Liver (tissue), 3 donors: ENCODE measurements at regions not wholly inside any gene's neighbourhood (a gene's known extent, or its start where the extent isn't known, plus 50 kb on each side); places are given as distances from the start of the nearest gene placed in this dataset.

Experiments used
- FOXA1 ChIP-seq: IDR thresholded peaks from 2 replicates; pipeline ENCODE4 v1.6.1; 2016; ENCODE audit warnings: antibody characterized with exemption
- HNF4A ChIP-seq, 2 donors: conservative IDR thresholded peaks; 2 replicates each; pipeline ENCODE4 v1.6.1; 2016; ENCODE audit warnings: antibody characterized with exemption in 2 of 2, mild to moderate bottlenecking in 2 of 2
- JUND ChIP-seq, 2 donors: IDR thresholded peaks; 2 replicates each; pipeline ENCODE4 v1.6.1; 2016; ENCODE audit warnings: antibody characterized with exemption in 2 of 2
- RAD21 ChIP-seq, 2 donors: IDR thresholded peaks; 2 replicates each; pipeline ENCODE4 v1.6.1; 2016; ENCODE audit warnings: antibody characterized with exemption in 2 of 2, mild to moderate bottlenecking in 2 of 2
- REST ChIP-seq: IDR thresholded peaks from 2 replicates; pipeline ENCODE4 v1.6.1; 2016; ENCODE audit warnings: antibody characterized with exemption, mild to moderate bottlenecking
- TAF1 ChIP-seq: conservative IDR thresholded peaks from 2 replicates; pipeline ENCODE4 v1.6.1; 2016; ENCODE audit warnings: antibody characterized with exemption, mild to moderate bottlenecking
- YY1 ChIP-seq: IDR thresholded peaks from 2 replicates; pipeline ENCODE4 v1.6.1; 2016; ENCODE audit warnings: antibody characterized with exemption, mild to moderate bottlenecking
- ZBTB33 ChIP-seq: IDR thresholded peaks from 2 replicates; pipeline ENCODE4 v1.6.1; 2016; ENCODE audit warnings: antibody characterized with exemption
- TF ChIP-seq, protein P1 (sequence below): fragments of 150-350 bp; IDR thresholded peaks from 2 replicates; pipeline ENCODE4 v1.5.1; 2017; ENCODE audit warnings: improper control_type of control experiment, low read depth, low read length; ENCODE audit not compliant: missing input control
- TF ChIP-seq, protein P2 (sequence below): IDR thresholded peaks from 2 replicates; pipeline ENCODE4 v1.6.1; 2016; ENCODE audit warnings: antibody characterized with exemption
- TF ChIP-seq, protein P3 (sequence below): IDR thresholded peaks from 2 replicates; pipeline ENCODE4 v1.6.1; 2016; ENCODE audit warnings: antibody characterized with exemption
- donor health status: healthy.
- donor health status: healthy.

DNA sequence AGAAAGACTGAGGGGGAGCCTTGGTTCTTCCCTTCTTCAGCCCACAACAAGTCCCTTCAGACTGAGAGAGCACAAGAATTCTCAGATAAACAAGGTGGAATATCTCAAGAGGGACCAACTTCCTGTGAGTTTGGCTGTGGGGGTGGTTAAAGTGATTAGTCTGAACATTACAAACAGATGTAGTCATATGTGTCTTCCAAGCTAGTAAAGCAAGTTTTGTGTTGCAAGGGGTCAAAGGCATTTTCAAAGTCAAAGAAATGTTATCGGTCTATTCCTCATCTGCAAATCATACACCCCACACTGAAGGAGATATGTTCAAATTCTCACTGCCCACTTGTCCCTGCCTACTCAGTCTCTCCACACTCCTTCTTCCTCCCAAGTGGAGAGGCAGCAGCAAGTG, 242.5 kb downstream of the FAM43A start:
- TF ChIP-seq YY1 (no peak), JUND (IDR thresholded peaks at IDR 0.05) (no peak), FOXA1 (no peak), TAF1 (no peak), RAD21 (IDR thresholded peaks at IDR 0.05) (no peak), HNF4A (conservative IDR thresholded peaks at IDR 0.05) (no peak), ZBTB33 (no peak), REST (no peak)
- TF ChIP-seq, protein P1, sequence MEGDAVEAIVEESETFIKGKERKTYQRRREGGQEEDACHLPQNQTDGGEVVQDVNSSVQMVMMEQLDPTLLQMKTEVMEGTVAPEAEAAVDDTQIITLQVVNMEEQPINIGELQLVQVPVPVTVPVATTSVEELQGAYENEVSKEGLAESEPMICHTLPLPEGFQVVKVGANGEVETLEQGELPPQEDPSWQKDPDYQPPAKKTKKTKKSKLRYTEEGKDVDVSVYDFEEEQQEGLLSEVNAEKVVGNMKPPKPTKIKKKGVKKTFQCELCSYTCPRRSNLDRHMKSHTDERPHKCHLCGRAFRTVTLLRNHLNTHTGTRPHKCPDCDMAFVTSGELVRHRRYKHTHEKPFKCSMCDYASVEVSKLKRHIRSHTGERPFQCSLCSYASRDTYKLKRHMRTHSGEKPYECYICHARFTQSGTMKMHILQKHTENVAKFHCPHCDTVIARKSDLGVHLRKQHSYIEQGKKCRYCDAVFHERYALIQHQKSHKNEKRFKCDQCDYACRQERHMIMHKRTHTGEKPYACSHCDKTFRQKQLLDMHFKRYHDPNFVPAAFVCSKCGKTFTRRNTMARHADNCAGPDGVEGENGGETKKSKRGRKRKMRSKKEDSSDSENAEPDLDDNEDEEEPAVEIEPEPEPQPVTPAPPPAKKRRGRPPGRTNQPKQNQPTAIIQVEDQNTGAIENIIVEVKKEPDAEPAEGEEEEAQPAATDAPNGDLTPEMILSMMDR: no peak
- TF ChIP-seq, protein P2, sequence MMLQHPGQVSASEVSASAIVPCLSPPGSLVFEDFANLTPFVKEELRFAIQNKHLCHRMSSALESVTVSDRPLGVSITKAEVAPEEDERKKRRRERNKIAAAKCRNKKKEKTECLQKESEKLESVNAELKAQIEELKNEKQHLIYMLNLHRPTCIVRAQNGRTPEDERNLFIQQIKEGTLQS: no peak
- TF ChIP-seq, protein P3, sequence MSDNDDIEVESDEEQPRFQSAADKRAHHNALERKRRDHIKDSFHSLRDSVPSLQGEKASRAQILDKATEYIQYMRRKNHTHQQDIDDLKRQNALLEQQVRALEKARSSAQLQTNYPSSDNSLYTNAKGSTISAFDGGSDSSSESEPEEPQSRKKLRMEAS: no peak
